HG03432 (cell line): ENCODE measurements at regions not wholly inside any gene's neighbourhood (a gene's known extent, or its start where the extent isn't known, plus 50 kb on each side); places are given as distances from the start of the nearest gene placed in this dataset.
"Not testable (repeated sequence)": the region's sequence is repeated elsewhere in the genome, so short reads cannot be mapped to it uniquely, and the experiment has no call there.

ENCODE experiments used
- ATAC-seq: cut with Tn5 transposase; IDR thresholded peaks from one replicate; pipeline ENCODE4 v1.9.1; 2021; ENCODE audit warnings: mild to moderate bottlenecking, moderate library complexity; ENCODE audit not compliant: unreplicated experiment

DNA sequence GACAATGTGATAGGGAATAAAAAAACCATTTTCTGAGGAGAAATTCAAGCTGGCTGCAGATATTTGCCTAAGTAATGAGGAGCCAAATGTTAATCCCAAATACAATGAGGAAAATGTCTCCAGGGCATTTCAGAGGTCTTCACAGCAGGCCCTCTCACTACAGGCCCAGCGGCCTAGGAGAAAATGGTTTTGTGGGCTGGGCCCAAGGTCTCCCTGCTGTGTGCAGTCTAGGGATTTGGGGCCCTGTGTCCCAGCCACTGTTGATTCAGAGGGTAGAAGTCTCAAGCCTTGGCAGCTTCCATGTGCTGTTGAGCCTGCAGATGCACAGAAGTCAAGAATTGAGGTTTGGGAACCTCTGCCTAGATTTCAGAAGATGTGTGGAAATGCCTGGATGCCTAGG, 778.7 kb downstream of the CENPC start:
- ATAC-seq: no peak

GRCh38 chr4:66750273-66750672, 795.0 kb downstream of the CENPC start:
- no peak for ATAC-seq

DNA sequence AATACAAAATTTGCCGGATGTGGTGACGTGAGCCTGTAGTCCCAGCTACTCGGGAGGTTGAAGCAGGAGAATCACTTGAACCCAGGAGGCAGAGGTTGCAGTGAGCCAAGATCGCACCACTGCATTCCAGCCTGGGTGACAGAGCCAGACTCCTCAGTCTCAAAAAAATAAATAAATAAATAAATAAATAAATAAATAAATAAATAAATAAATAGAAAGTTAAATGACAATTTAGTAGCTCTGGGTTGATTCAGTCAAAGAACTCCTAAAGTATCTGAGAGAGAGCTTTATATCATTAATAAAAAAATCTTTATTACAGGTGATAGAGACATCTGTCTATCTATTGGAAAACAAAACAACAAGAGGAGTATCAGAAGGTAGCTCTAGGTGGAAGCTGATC, 798.4 kb downstream of the CENPC start:
- ATAC-seq: not testable (repeated sequence)

- ATAC-seq: no peak
Observed at GRCh38 chr4:66741081-66741480, 804.2 kb downstream of the CENPC start.

DNA sequence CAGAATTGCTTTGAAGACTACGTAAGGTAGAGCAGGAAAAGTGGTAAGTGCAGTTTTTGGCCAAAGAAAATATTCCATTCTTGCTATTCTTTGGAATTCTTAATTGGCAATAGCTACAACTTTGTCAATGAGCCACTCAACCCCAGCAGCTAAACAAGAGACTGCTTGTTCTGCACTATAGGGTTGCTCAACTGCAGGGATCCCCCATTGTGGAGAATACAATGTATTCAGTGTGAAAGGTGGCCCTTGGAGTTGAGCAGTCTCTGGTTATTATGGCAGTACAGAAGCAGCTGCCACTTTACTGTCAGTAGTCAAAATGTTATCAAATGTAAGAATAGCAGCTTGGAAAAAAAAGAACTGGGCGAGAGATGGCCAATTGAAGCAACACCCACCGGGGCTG, 808.7 kb downstream of the CENPC start:
- no peak for ATAC-seq

DNA sequence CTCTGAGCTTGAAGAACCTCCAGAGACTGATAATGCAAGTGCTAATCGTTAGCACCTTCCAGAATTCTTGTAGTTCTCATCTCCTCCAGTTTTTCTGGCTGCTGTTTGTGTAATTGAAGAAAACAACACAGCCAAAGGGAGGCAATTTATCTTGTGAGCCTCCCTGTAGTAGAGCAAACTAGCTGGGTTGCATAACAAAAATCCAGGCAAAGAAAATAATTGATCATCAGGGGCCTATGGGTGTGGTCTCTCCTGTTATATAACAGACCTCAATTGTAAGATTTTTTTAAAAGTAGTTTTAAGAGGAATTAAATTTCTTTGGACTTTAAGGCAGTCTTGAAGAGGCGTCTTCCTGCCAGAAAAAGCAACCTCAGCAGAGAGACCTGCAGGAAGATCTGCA, 817.0 kb downstream of the CENPC start:
- no peak for ATAC-seq

- ATAC-seq: not testable (repeated sequence)
Observed at GRCh38 chr4:66712301-66712921, 832.9 kb downstream of the CENPC start.

DNA sequence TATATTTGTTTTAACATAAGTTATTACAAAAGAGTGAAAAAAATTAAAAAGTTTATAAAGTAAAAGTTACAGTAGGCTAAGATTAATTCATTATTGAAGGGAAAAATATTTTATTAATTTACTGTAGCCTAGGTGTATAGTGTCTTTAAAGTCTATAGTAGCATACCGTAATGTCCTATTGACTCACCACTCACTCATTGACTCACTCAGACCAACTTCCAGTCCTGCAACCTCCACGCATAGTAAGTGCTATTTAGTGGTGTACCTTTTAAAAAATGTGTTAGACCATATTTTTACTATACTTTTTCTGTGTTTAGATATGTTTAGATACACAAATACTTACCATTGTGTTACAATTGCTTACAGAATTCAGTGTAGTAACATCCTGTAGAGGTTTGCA, 841.1 kb downstream of the CENPC start:
- ATAC-seq: no peak

DNA sequence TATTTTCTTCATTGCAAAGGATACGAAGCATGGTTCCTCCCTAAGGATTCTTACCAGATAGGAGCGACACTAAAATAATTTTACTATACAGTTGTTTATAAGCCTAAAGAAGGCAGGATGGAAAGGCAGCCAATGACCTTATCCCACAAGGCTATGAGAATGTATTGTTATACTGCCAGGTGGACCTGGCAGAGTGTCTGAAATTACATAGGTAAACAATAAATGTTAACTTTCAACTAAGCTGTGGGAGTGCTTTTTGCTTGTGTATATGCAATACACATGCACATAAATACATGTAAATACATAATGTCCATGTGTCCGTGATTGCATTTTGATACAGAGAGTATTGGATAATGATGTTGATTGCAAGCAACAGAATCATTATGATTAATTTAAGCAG, 850.6 kb downstream of the CENPC start:
- no peak for ATAC-seq

GRCh38 chr4:66693694-66694093, 851.6 kb downstream of the CENPC start:
- ATAC-seq: no peak

DNA sequence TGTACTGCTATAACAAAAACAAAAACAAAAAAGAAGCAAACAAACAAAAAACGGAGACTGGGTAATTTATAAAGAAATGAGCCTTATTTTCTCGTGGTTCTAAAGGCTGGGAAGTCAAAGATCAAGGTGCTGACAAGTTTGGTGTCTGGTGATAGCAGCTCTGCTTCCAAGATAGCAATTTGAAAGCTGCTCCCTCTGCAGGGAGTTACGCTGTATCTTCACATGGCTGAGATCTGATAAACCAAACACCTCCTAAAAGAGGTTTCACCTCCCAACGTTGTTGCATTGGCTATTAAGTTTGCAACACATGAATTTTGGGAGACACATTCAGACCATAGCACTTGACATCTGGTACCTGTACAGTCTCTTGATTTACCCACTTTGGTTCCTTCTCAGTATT, 854.2 kb downstream of the CENPC start:
- ATAC-seq: no peak

- ATAC-seq: no peak
Observed at GRCh38 chr4:66688674-66689073, 856.6 kb downstream of the CENPC start.

DNA sequence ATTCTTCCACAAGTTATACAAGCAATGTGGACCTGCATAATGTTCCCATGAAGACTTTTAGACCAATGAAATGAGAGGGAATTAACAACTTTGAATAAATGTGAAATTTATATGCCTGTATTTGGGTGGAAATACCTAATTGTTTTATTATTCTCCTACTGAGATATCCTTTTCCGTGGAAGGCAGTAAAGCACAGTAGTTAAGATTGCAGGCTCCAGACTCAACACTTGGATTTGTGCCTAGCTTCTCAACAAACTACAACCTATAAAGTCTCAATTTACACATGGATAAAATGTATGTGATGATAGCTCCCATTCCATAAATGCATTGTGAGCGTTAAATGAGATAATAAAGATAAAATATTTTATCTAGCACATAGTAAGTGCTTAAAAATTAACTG, 857.8 kb downstream of the CENPC start:
- no peak for ATAC-seq

- ATAC-seq: no peak
Observed at GRCh38 chr4:66681962-66682361, 863.3 kb downstream of the CENPC start.

DNA sequence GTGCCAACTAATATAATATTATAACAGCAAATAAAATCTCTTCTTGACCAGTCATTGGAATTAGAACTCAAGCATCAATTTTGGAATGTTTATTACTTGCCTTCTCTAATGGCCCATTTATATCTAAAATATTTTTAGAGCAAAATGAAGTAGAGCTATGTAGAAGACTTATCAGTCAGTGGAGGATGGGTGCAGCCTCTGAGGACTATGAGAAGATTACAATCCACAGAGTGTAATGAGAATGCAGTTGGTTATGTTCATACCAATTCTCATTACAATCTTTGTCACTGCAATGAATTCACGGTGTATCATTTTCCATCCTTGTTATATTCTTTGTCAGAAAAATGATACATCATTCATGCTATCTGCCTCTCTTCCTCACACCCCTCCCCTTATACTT, 878.1 kb downstream of the CENPC start:
- ATAC-seq: no peak

DNA sequence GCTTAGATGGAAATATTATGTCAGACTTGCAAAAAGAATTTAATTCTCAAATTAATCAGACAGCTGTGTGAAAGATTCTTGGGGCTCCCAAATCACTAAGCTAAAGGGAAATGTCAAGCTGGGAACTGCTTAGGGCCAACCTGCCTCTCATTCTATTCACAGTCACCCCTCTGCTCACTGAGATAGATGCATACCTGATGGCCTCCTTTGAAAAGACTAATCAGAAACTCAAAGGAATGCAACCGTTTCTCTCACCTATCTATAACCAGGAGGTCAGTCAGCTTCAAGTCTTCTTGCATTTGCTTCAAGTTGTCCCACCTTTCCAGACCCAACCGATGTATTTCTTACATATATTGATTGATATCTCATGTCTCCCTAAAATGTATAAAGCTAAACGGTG, 882.7 kb downstream of the CENPC start:
- ATAC-seq: no peak

GRCh38 chr4:66658809-66659208, 886.5 kb downstream of the CENPC start:
- ATAC-seq: no peak

DNA sequence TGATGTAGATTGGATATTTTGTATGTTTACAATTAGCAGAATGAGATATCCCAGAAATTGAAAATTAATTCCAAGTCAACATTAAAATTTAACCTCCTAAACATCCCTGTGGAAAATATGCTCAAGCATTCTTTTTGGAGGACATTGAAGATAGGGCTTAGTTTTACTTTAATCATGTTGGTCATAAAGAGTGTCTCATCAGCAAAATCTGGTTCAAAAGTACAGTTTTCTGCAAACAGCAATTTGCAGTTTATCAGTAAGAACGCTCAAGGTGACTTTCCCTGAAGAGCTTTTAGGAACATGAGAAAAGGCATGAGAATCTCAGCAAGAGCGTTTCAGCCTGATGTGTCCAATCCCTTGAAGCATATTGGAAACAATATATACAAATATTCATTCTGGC, 889.8 kb downstream of the CENPC start:
- no peak for ATAC-seq

GRCh38 chr4:66653937-66654336, 891.4 kb downstream of the CENPC start:
- ATAC-seq: no peak

DNA sequence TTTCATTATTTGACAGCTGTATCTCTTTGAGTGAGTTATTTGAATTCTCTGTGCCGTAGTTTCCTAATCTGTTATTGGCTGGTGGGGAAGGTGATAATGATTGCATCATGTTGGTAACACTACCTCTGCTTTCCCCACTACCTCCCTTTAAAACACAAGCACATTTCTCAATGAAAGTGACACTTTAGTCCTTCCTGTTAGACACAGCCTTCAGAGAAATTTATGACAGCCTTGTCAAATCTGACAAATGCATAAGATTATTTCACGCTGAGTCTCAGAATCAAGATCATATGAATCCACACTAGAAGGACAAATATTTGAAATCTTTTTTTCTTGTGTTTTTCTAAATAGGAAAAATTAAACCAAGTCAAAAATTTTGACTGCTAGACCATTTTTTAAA, 896.1 kb downstream of the CENPC start:
- ATAC-seq: no peak

GRCh38 chr4:66647926-66648325, 897.4 kb downstream of the CENPC start:
- ATAC-seq: no peak

DNA sequence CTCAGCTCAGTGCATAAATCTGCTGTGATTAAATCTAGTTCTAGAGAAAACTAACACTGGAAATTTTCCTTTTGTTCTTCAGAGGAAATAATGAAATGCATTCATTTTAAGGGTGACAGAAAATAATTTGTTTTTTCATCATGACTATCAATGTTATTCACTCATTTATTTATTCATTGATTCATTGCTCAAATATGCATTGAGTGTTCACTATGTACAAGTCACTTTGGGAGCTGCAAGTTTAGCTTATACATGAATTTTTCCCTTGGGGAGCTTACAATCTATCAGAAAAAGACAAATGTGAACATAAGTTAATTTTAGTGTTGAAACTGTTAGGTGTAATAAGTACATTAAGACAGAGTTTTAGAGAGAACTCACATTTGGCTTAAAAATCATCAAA, 897.8 kb downstream of the CENPC start:
- no peak for ATAC-seq

GRCh38 chr4:66640233-66640990, 904.9 kb downstream of the CENPC start:
- ATAC-seq: no peak
